Lung (tissue), 11 donors: ENCODE measurements at regions not wholly inside any gene's neighbourhood (a gene's known extent, or its start where the extent isn't known, plus 50 kb on each side); places are given as distances from the start of the nearest gene placed in this dataset.

Experiments used
- ATAC-seq: fragments of 200-7000 bp; cut with Tn5 transposase; one replicate; pipeline ENCODE4 v1.9.1; 2020; ENCODE audit warnings: moderate number of reproducible peaks; ENCODE audit not compliant: insufficient read depth, low FRiP score
- DNase-seq, 3 donors: peaks; one replicate each; pipeline ENCODE4 v3.0.0-alpha.2; 2013 to 2017
- H3K27ac ChIP-seq, 2 donors: one replicate each; pipeline ENCODE4 v1.5.1; 2013; ENCODE audit warnings: mild to moderate bottlenecking in 2 of 2, moderate library complexity in 2 of 2, control low read depth in 1 of 2, inconsistent platforms in 1 of 2, low read depth in 1 of 2, low read length in 1 of 2
- H3K27me3 ChIP-seq, 3 donors: one replicate each; pipeline ENCODE4 v1.5.1; 2013; ENCODE audit warnings: low read length in 2 of 3; ENCODE audit not compliant: control insufficient read depth in 3 of 3, insufficient read depth in 3 of 3
- H3K36me3 ChIP-seq, 4 donors: one replicate each; pipeline ENCODE4 v1.5.1; 2013; ENCODE audit warnings: low read length in 4 of 4, mild to moderate bottlenecking in 1 of 4, moderate library complexity in 1 of 4; ENCODE audit not compliant: control insufficient read depth in 4 of 4, insufficient read depth in 4 of 4
- H3K4me1 ChIP-seq, 5 donors: one replicate each; pipeline ENCODE4 v1.5.1; 2013; ENCODE audit warnings: low read length in 5 of 5, mild to moderate bottlenecking in 2 of 5, moderate library complexity in 1 of 5; ENCODE audit not compliant: control insufficient read depth in 5 of 5, insufficient read depth in 5 of 5
- H3K4me3 ChIP-seq: one replicate; pipeline ENCODE4 v1.5.1; 2013; ENCODE audit warnings: mild to moderate bottlenecking, control low read depth, moderate library complexity
- H3K9ac ChIP-seq, 2 donors: one replicate each; pipeline ENCODE4 v1.5.1; 2013; ENCODE audit warnings: low read length in 2 of 2, control low read depth in 1 of 2; ENCODE audit not compliant: insufficient read depth in 1 of 2
- H3K9me3 ChIP-seq, 4 donors: one replicate each; pipeline ENCODE4 v1.5.1; 2013; ENCODE audit warnings: low read length in 3 of 4, mild to moderate bottlenecking in 1 of 4, moderate library complexity in 1 of 4; ENCODE audit not compliant: control insufficient read depth in 4 of 4, insufficient read depth in 3 of 4
- WGBS, 2 donors: extraction: QIAGEN DNeasy Blood & Tissue Kit; methylation state at CpG; one replicate each; pipeline ENCODE4 v1.1.7; 2013; 5-methylcytosine and 5-hydroxymethylcytosine counted together
- TF ChIP-seq, protein P1 (sequence below): IDR thresholded peaks from 2 replicates; pipeline ENCODE4 v1.5.1; 2012; ENCODE audit warnings: mild to moderate bottlenecking; ENCODE audit errors: control extremely low read depth, extremely low read depth
- donor health status: control.
- donor health status: control.
- donor health status: Bipolar disorder and iron deficiency.
- donor health status: healthy.
- donor health status: DM: yes; HTN: yes; CAD: no.

DNA sequence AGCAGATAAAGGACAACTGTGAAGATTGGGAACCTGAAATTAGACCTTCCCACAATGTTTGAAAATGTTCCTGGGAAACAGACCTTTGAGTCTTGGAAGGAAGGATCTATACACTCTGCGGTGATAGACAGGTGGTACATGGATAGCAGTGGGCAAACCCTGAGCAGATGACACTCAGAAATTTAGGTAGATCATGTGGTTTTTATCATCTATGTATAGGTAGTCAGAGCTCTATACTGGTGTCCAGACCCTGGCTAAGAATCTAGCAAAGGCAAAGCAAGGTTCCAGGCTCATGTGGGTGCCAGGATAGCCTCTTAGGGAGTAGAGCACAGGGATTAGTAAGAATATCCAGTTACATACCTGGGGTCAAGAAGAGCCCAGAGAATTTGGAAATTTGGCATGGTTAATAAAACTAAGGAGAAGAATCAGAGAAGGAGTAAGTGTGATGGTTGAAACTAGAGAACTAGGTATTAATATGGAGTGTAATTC lies 331.2 kb upstream of the FBXO33 start:
- Histone ChIP-seq H3K4me3 (no peak overlapping the region), H3K9me3 (peaks cover 0 to 3% (median 0%) of the 10 kb centered on the region in 4 donors), H3K36me3 (no peaks in the 10 kb centered on the region), H3K27me3 (no peaks in the 10 kb centered on the region), H3K4me1 (peaks cover 0 to 2% (median 0%) of the 10 kb centered on the region in 5 donors), H3K27ac (no peak overlapping the region), H3K9ac (no peak overlapping the region)
- DNase-seq (no peak), ATAC-seq (no peak)
- WGBS, 2 donors, result 98 to 100% methylated on average over 1 of the region's 1 CpG
- TF ChIP-seq, protein P1, sequence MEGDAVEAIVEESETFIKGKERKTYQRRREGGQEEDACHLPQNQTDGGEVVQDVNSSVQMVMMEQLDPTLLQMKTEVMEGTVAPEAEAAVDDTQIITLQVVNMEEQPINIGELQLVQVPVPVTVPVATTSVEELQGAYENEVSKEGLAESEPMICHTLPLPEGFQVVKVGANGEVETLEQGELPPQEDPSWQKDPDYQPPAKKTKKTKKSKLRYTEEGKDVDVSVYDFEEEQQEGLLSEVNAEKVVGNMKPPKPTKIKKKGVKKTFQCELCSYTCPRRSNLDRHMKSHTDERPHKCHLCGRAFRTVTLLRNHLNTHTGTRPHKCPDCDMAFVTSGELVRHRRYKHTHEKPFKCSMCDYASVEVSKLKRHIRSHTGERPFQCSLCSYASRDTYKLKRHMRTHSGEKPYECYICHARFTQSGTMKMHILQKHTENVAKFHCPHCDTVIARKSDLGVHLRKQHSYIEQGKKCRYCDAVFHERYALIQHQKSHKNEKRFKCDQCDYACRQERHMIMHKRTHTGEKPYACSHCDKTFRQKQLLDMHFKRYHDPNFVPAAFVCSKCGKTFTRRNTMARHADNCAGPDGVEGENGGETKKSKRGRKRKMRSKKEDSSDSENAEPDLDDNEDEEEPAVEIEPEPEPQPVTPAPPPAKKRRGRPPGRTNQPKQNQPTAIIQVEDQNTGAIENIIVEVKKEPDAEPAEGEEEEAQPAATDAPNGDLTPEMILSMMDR, result no peak

- TF ChIP-seq, protein P1, result no peak
- 33 to 52% methylated on average over 16 of the region's 16 CpGs for WGBS, 2 donors
These were observed 330.6 kb upstream of the FBXO33 start for GRCh38 chr14:39762576-39763401.

GRCh38 chr14:39755269-39755878 lies 323.1 kb upstream of the FBXO33 start:
- Histone ChIP-seq H3K36me3 (no peaks in the 10 kb centered on the region), H3K9me3 (no peaks in the 10 kb centered on the region), H3K4me3 (no peak overlapping the region), H3K4me1 (no peaks in the 10 kb centered on the region), H3K9ac (no peak overlapping the region), H3K27ac (no peak overlapping the region), H3K27me3 (no peaks in the 10 kb centered on the region)
- DNase-seq, result no peak
- TF ChIP-seq, protein P1, result no peak
- ATAC-seq, result no peak

More at GRCh38 chr14:39762576-39763401, 330.6 kb upstream of the FBXO33 start:
- ATAC-seq (no peak), DNase-seq (no peak)
- H3K4me1 ChIP-seq, result peaks cover 0 to 2% (median 0%) of the 10 kb centered on the region in 5 donors
- H3K27ac ChIP-seq, result no peak overlapping the region
- no peak overlapping the region for H3K9ac ChIP-seq
- no peak overlapping the region for H3K4me3 ChIP-seq
- H3K36me3 ChIP-seq, result no peaks in the 10 kb centered on the region
- no peaks in the 10 kb centered on the region for H3K27me3 ChIP-seq
- H3K9me3 ChIP-seq, result peaks cover 0 to 3% (median 0%) of the 10 kb centered on the region in 4 donors
